Panc1 (cell line): ENCODE measurements at regions not wholly inside any gene's neighbourhood (a gene's known extent, or its start where the extent isn't known, plus 50 kb on each side); places are given as distances from the start of the nearest gene placed in this dataset.

Experiments
- ATAC-seq: fragments of 200-7000 bp; cut with Tn5 transposase; 2 replicates; pipeline ENCODE4 v1.9.1; 2020; ENCODE audit warnings: mild to moderate bottlenecking, moderate library complexity
- BruUV-seq: library from RNA; stranded (reverse); fragments of 400-500 nt; replicated peaks from 2 replicates; lab custom pipeline; 2021; lab: Mats Ljungman, UMichigan
- CTCF ChIA-PET: fragments of 300-600 bp; sonication (Branson Sonifier 250); formaldehyde crosslinking; loops from one replicate; lab custom pipeline; 2022; ENCODE audit warnings: antibody characterized with exemption; lab: Charles Lee
- POLR2A ChIA-PET: fragments of 300-600 bp; sonication (Branson Sonifier 250); formaldehyde crosslinking; loops from one replicate; lab custom pipeline; 2022; ENCODE audit warnings: antibody characterized with exemption; lab: Charles Lee
- DNase-seq: peaks from one replicate; pipeline ENCODE4 v3.0.0-alpha.2; 2010; ENCODE audit warnings: low read depth, low spot score
- H3K27ac ChIP-seq: 2 replicates; pipeline ENCODE4 v1.5.1; 2011; ENCODE audit warnings: mild to moderate bottlenecking, low read length, inconsistent platforms
- H3K27me3 ChIP-seq: fragments of 200-500 bp; sonication (Bioruptor generic); 2 replicates; pipeline ENCODE4 v1.6.0; 2014; ENCODE audit warnings: low read length, inconsistent platforms; ENCODE audit not compliant: control insufficient read depth, insufficient read depth
- H3K36me3 ChIP-seq: fragments of 200-500 bp; sonication (Bioruptor generic); 2 replicates; pipeline ENCODE4 v1.5.1; 2014; ENCODE audit warnings: inconsistent platforms, mild to moderate bottlenecking, low read length, moderate library complexity; ENCODE audit not compliant: control insufficient read depth, insufficient read depth
- H3K4me1 ChIP-seq: 2 replicates; pipeline ENCODE4 v1.5.1; 2011; ENCODE audit warnings: inconsistent platforms, mild to moderate bottlenecking, low read length, moderate library complexity; ENCODE audit not compliant: control insufficient read depth, insufficient read depth
- H3K4me3 ChIP-seq, 2 experiments: 2 replicates each; pipeline ENCODE4 v1.5.1; 2011 to 2012; ENCODE audit warnings: low read depth in 2 of 2, low read length in 2 of 2, mild to moderate bottlenecking in 2 of 2, inconsistent platforms in 1 of 2, moderate library complexity in 1 of 2
- H3K9me3 ChIP-seq: fragments of 200-500 bp; sonication (Bioruptor generic); 2 replicates; pipeline ENCODE4 v1.5.1; 2014; ENCODE audit warnings: low read depth, mild to moderate bottlenecking, inconsistent platforms, low read length, moderate library complexity; ENCODE audit not compliant: control insufficient read depth, insufficient read depth
- CTCF ChIP-seq: fragments of 450-650 bp; IDR thresholded peaks from 2 replicates; pipeline ENCODE4 v1.5.1; 2017; ENCODE audit warnings: mild to moderate bottlenecking
- POLR2AphosphoS5 ChIP-seq: IDR thresholded peaks from 2 replicates; pipeline ENCODE4 v1.6.1; 2012; ENCODE audit warnings: mild to moderate bottlenecking, low read depth, low read length, moderate library complexity
- SIN3A ChIP-seq: IDR thresholded peaks from 2 replicates; pipeline ENCODE4 v1.6.1; 2012; ENCODE audit warnings: low read depth, mild to moderate bottlenecking, low read length, moderate library complexity, borderline replicate concordance; ENCODE audit not compliant: insufficient read depth
- TCF7L2 ChIP-seq: IDR thresholded peaks from 2 replicates; pipeline ENCODE4 v1.6.1; 2011; ENCODE audit warnings: mild to moderate bottlenecking, low read depth, low read length, inconsistent platforms
- in situ Hi-C: cut with HindIII; loops from 2 replicates; pipeline ENCODE4 v1.10.0; 2016; ENCODE audit warnings: low sequenced_read_pairs, low pct_unique_long_range_greater_than_20kb
- intact Hi-C: fragments of 100-400 bp; cut with micrococcal nuclease; formaldehyde crosslinking; loops from one replicate; pipeline ENCODE4 v1.10.0; 2022; ENCODE audit not compliant: unreplicated experiment
- TF ChIP-seq, protein P1 (sequence below), 2 experiments: IDR thresholded peaks; 2 replicates each; pipeline ENCODE4 v1.6.1; 2011 to 2012; ENCODE audit warnings: low read depth in 2 of 2, control low read depth in 1 of 2, low read length in 1 of 2, mild to moderate bottlenecking in 1 of 2, moderate library complexity in 1 of 2; ENCODE audit not compliant: insufficient read depth in 1 of 2

DNA sequence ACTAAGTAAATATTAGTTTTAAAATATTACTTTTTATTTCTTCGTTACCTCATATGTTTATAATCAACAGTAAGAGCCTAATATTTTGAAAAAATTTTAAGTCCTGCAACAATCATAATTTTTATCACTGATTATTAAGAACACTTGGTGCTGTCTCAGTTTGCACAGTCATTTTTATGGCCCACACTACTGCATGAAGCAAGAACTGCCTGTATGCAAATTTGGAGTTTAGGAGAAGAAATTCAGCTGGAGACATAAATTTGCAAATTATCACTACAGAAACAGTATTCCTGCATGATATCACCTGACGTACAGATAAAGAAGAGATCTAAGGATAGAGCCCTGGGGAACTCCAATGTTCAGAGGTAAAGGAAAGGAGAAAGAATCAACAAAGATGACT is 144.1 kb upstream of the RBBP8 start:
- POLR2A ChIA-PET = no interaction called here
- H3K36me3 ChIP-seq = no peaks in the 10 kb centered on the region
- intact Hi-C loops = no loop called here
- no peaks in the 10 kb centered on the region for H3K9me3 ChIP-seq
- TF ChIP-seq, protein P1, sequence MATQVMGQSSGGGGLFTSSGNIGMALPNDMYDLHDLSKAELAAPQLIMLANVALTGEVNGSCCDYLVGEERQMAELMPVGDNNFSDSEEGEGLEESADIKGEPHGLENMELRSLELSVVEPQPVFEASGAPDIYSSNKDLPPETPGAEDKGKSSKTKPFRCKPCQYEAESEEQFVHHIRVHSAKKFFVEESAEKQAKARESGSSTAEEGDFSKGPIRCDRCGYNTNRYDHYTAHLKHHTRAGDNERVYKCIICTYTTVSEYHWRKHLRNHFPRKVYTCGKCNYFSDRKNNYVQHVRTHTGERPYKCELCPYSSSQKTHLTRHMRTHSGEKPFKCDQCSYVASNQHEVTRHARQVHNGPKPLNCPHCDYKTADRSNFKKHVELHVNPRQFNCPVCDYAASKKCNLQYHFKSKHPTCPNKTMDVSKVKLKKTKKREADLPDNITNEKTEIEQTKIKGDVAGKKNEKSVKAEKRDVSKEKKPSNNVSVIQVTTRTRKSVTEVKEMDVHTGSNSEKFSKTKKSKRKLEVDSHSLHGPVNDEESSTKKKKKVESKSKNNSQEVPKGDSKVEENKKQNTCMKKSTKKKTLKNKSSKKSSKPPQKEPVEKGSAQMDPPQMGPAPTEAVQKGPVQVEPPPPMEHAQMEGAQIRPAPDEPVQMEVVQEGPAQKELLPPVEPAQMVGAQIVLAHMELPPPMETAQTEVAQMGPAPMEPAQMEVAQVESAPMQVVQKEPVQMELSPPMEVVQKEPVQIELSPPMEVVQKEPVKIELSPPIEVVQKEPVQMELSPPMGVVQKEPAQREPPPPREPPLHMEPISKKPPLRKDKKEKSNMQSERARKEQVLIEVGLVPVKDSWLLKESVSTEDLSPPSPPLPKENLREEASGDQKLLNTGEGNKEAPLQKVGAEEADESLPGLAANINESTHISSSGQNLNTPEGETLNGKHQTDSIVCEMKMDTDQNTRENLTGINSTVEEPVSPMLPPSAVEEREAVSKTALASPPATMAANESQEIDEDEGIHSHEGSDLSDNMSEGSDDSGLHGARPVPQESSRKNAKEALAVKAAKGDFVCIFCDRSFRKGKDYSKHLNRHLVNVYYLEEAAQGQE (IDR thresholded peaks at IDR 0.05; ENCODE audit: insufficient read depth in 1 of 2, low read depth in 2 of 2, low read length in 1 of 2) = no peak
- TF ChIP-seq SIN3A (no peak), POLR2AphosphoS5 (no peak), TCF7L2 (no peak), CTCF (no peak)
- CTCF ChIA-PET = no interaction called here
- DNase-seq (no peak), ATAC-seq (no peak)
- no TSS peak for BruUV-seq
- no peaks in the 10 kb centered on the region for H3K4me1 ChIP-seq
- no peak overlapping the region for H3K27ac ChIP-seq
- no peak overlapping the region for H3K4me3 ChIP-seq
- peaks cover 2% of the 10 kb centered on the region; the same call in 1 of the 2 replicates for H3K27me3 ChIP-seq
- in situ Hi-C loops = no loop called here

DNA sequence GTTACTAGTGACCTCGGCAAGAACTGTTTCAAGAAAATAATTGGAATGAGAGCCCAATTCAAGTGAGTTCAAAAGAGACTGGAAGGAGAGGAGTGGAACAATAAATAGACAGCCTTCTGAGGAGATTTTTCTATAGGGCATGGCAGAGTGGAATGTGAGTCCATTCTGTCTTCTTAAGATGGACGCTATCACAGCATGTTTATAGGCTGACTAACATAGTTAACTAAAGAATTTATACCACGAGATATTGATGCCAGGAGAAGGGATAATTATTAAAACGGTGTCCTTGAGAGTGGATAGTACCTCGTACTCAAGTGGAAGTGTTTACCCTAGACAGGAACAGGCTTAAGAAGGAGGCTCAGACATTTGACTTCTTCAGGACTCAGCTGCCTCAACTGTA is 143.5 kb upstream of the RBBP8 start:
- no TSS peak for BruUV-seq
- TF ChIP-seq, protein P1 (IDR thresholded peaks at IDR 0.05; ENCODE audit: insufficient read depth in 1 of 2, low read depth in 2 of 2, low read length in 1 of 2) = no peak
- TF ChIP-seq POLR2AphosphoS5 (no peak), CTCF (no peak), TCF7L2 (no peak), SIN3A (no peak)
- no peak overlapping the region for H3K27ac ChIP-seq
- DNase-seq (no peak), ATAC-seq (no peak)
- H3K4me1 ChIP-seq = no peaks in the 10 kb centered on the region
- intact Hi-C loops = no loop called here
- POLR2A ChIA-PET = interaction anchor here (0.6 kb wide), 1 partner anchor 669 kb away, joined by 3 read pairs; no protein-coding TSS in a partner anchor
- CTCF ChIA-PET = no interaction called here
- no peak overlapping the region for H3K4me3 ChIP-seq
- in situ Hi-C loops = no loop called here
- peaks cover 2% of the 10 kb centered on the region; the same call in 1 of the 2 replicates for H3K27me3 ChIP-seq
- no peaks in the 10 kb centered on the region for H3K9me3 ChIP-seq
- no peaks in the 10 kb centered on the region for H3K36me3 ChIP-seq
